ENCODE measurements at regions not wholly inside any gene's neighbourhood (a gene's known extent, or its start where the extent isn't known, plus 50 kb on each side); places are given as distances from the start of the nearest gene placed in this dataset.

DNA sequence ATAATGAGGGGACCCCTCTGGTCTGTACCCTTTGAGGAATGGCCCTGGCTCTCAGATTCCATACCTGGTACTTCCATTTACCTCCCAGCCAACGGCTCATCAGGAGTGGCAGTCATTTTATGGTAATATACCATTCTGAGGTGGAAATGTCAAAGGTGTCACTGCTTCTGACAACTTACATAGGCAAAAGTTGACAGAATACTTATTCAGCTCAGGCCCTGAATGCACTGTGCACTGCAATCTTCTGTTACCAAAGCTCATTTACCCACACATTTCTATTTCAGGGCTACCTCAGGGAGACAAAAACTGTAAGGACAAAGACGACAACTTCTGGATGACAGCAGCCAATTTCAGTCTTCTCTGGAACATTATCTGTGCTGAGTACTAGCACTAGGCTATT is 212.2 kb upstream of the TMEM260 start:
- H3K36me3 Mint-ChIP-seq (ENCODE audit: insufficient read depth), result no peaks in the 10 kb centered on the region
- peaks cover 3% of the 10 kb centered on the region for H3K4me1 Mint-ChIP-seq (ENCODE audit: low read depth)
- TF ChIP-seq, protein P1, sequence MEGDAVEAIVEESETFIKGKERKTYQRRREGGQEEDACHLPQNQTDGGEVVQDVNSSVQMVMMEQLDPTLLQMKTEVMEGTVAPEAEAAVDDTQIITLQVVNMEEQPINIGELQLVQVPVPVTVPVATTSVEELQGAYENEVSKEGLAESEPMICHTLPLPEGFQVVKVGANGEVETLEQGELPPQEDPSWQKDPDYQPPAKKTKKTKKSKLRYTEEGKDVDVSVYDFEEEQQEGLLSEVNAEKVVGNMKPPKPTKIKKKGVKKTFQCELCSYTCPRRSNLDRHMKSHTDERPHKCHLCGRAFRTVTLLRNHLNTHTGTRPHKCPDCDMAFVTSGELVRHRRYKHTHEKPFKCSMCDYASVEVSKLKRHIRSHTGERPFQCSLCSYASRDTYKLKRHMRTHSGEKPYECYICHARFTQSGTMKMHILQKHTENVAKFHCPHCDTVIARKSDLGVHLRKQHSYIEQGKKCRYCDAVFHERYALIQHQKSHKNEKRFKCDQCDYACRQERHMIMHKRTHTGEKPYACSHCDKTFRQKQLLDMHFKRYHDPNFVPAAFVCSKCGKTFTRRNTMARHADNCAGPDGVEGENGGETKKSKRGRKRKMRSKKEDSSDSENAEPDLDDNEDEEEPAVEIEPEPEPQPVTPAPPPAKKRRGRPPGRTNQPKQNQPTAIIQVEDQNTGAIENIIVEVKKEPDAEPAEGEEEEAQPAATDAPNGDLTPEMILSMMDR (IDR thresholded peaks at IDR 0.05; ENCODE audit: unreplicated experiment), result no peak
- peaks cover 3% of the 10 kb centered on the region for H3K27me3 Mint-ChIP-seq
- no peak overlapping the region for H3K4me3 Mint-ChIP-seq (ENCODE audit: low read depth)
- no peak overlapping the region for H3K27ac Mint-ChIP-seq
- peaks cover 17% of the 10 kb centered on the region for H3K9me3 Mint-ChIP-seq (ENCODE audit: low read depth)
- DNase-seq (ENCODE audit: low spot score, unreplicated experiment), result no peak

DNA sequence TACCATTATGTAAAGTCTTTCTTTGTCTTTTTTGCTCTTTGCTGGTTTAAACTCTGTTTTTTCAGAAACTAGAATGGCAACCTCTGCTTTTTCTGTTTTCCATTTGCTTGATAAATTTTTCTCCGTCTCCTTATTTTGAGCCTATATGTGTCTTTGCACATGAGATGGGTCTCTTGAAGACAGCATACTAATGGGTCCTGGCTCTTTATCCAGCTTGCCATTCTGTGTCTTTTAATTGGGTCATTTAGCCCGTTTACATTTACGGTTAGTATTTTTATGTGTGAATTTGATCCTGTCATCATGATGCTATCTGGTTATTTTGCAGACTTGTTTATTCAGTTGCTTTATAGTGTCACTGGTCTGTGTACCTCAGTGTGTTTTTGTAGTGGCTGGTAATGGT is 207.9 kb upstream of the TMEM260 start:
- Mint-ChIP-seq H3K27ac (no peak overlapping the region), H3K9me3 (ENCODE audit: low read depth) (peaks cover 19% of the 10 kb centered on the region), H3K4me1 (ENCODE audit: low read depth) (peaks cover 1% of the 10 kb centered on the region), H3K36me3 (ENCODE audit: insufficient read depth) (peaks cover 3% of the 10 kb centered on the region), H3K4me3 (ENCODE audit: low read depth) (no peak overlapping the region), H3K27me3 (no peaks in the 10 kb centered on the region)
- no peak for DNase-seq (ENCODE audit: low spot score, unreplicated experiment)
- TF ChIP-seq, protein P1 (IDR thresholded peaks at IDR 0.05; ENCODE audit: unreplicated experiment), result no peak

DNA sequence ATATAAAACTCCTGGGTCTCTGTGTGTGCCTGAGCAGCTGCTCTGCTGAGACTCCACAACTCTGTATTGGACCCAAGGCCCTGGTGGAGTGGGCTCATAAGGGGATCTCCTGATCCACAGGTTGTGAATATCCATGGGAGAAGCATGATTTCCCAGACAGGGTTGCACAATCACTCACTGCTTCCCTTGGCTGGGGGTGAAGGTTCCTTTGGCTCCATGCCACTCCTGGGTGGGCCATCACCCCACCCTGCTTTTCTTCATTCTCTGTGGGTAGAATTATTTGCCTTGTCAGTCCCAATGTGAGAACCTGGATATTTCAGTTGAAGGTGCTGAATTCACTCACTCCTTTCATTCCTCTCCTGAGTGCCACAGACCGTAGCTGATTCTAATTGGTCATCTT is 205.2 kb upstream of the TMEM260 start:
- DNase-seq (ENCODE audit: low spot score, unreplicated experiment), result no peak
- Mint-ChIP-seq H3K4me3 (ENCODE audit: low read depth) (no peak overlapping the region), H3K27ac (no peak overlapping the region), H3K27me3 (no peaks in the 10 kb centered on the region), H3K4me1 (ENCODE audit: low read depth) (no peaks in the 10 kb centered on the region), H3K9me3 (ENCODE audit: low read depth) (peaks cover 19% of the 10 kb centered on the region), H3K36me3 (ENCODE audit: insufficient read depth) (peaks cover 3% of the 10 kb centered on the region)
- TF ChIP-seq, protein P1 (IDR thresholded peaks at IDR 0.05; ENCODE audit: unreplicated experiment), result no peak

DNA sequence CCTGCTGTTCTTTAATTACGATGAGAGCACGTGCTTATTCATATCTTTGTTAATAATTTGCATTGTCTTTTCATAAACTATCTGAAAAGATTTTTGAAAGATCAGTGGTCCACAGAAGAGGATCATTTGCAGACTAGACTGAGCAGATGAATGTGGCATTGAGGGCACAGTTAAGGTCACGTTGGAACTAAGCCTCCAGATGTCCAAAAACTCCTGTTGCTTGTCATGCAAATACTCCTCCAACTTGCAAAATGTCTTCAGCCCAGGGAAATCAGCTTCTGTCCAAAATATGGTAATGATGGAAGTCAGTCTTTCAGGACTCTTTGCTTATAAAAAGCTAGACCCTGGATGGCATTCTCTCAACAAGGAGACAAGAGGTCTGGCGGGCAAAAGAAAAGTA is 201.6 kb upstream of the TMEM260 start:
- no peak overlapping the region for H3K27ac Mint-ChIP-seq
- no peaks in the 10 kb centered on the region for H3K4me1 Mint-ChIP-seq (ENCODE audit: low read depth)
- no peaks in the 10 kb centered on the region for H3K27me3 Mint-ChIP-seq
- H3K36me3 Mint-ChIP-seq (ENCODE audit: insufficient read depth), result no peaks in the 10 kb centered on the region
- DNase-seq (ENCODE audit: low spot score, unreplicated experiment), result no peak
- H3K4me3 Mint-ChIP-seq (ENCODE audit: low read depth), result no peak overlapping the region
- peaks cover under 1% of the 10 kb centered on the region for H3K9me3 Mint-ChIP-seq (ENCODE audit: low read depth)
- TF ChIP-seq, protein P1 (IDR thresholded peaks at IDR 0.05; ENCODE audit: unreplicated experiment), result no peak

DNA sequence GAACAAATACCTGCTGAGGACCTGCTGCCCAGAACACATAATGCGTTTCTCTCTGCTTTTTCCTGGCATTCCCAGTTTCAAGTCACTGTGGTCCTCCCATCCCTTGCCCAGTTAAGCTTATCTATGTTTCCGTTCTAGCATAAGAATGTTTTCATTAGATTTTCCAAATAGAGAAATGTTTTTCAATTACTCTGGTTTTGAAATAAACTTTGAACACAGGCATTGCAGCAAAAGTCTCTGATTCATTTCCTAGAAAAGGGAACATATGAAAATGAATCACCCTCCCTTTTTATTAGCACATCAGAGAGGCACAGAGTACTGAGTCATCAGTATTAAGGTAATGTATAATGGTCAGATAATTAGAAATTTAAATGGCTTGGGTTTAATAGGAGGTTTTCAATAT is 201.1 kb upstream of the TMEM260 start:
- peaks cover under 1% of the 10 kb centered on the region for H3K9me3 Mint-ChIP-seq (ENCODE audit: low read depth)
- no peak for DNase-seq (ENCODE audit: low spot score, unreplicated experiment)
- TF ChIP-seq, protein P1 (IDR thresholded peaks at IDR 0.05; ENCODE audit: unreplicated experiment), result no peak
- no peaks in the 10 kb centered on the region for H3K36me3 Mint-ChIP-seq (ENCODE audit: insufficient read depth)
- no peak overlapping the region for H3K4me3 Mint-ChIP-seq (ENCODE audit: low read depth)
- H3K4me1 Mint-ChIP-seq (ENCODE audit: low read depth), result no peaks in the 10 kb centered on the region
- no peaks in the 10 kb centered on the region for H3K27me3 Mint-ChIP-seq
- no peak overlapping the region for H3K27ac Mint-ChIP-seq

Measured in progenitor cell of endocrine pancreas (in vitro differentiated cells).